IMR-90 (cell line): ENCODE measurements at regions not wholly inside any gene's neighbourhood (a gene's known extent, or its start where the extent isn't known, plus 50 kb on each side); places are given as distances from the start of the nearest gene placed in this dataset.

Source experiments
- ATAC-seq: fragments of 200-7000 bp; cut with Tn5 transposase; 2 replicates; pipeline ENCODE4 v1.9.1; 2020; ENCODE audit warnings: low read depth, mild to moderate bottlenecking, moderate library complexity
- BruUV-seq: library from RNA; stranded (reverse); fragments of 400-500 nt; replicated peaks from 2 replicates; lab custom pipeline; 2021; lab: Mats Ljungman, UMichigan
- CTCF ChIA-PET: fragments of 300-600 bp; formaldehyde crosslinking; extraction: SDS; loops from one replicate; lab custom pipeline; 2021; ENCODE audit warnings: antibody characterized with exemption; lab: Yijun Ruan, JAX
- POLR2A ChIA-PET: fragments of 300-600 bp; sonication (Branson Sonifier 250); formaldehyde crosslinking; loops from one replicate; lab custom pipeline; 2022; ENCODE audit warnings: antibody characterized with exemption; ENCODE audit not compliant: unreplicated experiment; lab: Charles Lee
- DNase-seq: peaks from one replicate; pipeline ENCODE4 v3.0.0; 2013
- H2AFZ ChIP-seq: replicated peaks from 2 replicates; pipeline ENCODE3; 2013; ENCODE audit warnings: low read length, mild to moderate bottlenecking; ENCODE audit not compliant: poor library complexity
- H2AK5ac ChIP-seq: 2 replicates; pipeline ENCODE4 v1.6.1; 2013; ENCODE audit warnings: low read depth, low read length, inconsistent platforms
- H2AK9ac ChIP-seq: replicated peaks from 2 replicates; pipeline ENCODE3; 2013; ENCODE audit warnings: mild to moderate bottlenecking, low read depth, low read length, moderate library complexity; ENCODE audit not compliant: poor library complexity
- H2BK120ac ChIP-seq: 2 replicates; pipeline ENCODE4 v1.6.1; 2013; ENCODE audit warnings: low read depth, low read length, inconsistent platforms
- H2BK15ac ChIP-seq: 3 replicates; pipeline ENCODE4 v1.6.1; 2013; ENCODE audit warnings: low read depth, low read length, inconsistent platforms
- H2BK20ac ChIP-seq: 2 replicates; pipeline ENCODE4 v1.6.1; 2013; ENCODE audit warnings: low read depth, mild to moderate bottlenecking, inconsistent platforms, low read length, moderate library complexity
- H2BK5ac ChIP-seq: 2 replicates; pipeline ENCODE4 v1.6.1; 2013; ENCODE audit warnings: mild to moderate bottlenecking, low read depth, low read length, inconsistent platforms; ENCODE audit not compliant: poor library complexity, severe bottlenecking
- H3K14ac ChIP-seq: replicated peaks from 2 replicates; pipeline ENCODE4 v1.6.1; 2013; ENCODE audit warnings: low read depth, low read length, inconsistent platforms
- H3K18ac ChIP-seq: 2 replicates; pipeline ENCODE4 v1.6.1; 2013; ENCODE audit warnings: low read depth, low read length, control low read depth
- H3K23ac ChIP-seq: 2 replicates; pipeline ENCODE4 v1.6.1; 2013; ENCODE audit warnings: low read depth, low read length, inconsistent platforms
- H3K27ac ChIP-seq: 2 replicates; pipeline ENCODE4 v1.5.1; 2013; ENCODE audit warnings: mild to moderate bottlenecking, control low read depth, low read length; ENCODE audit not compliant: insufficient read depth
- H3K27me3 ChIP-seq: 2 replicates; pipeline ENCODE4 v1.6.1; 2013; ENCODE audit warnings: low read length; ENCODE audit not compliant: control insufficient read depth, insufficient read depth
- H3K36me3 ChIP-seq: 2 replicates; pipeline ENCODE4 v1.6.1; 2013; ENCODE audit warnings: low read length, mixed read lengths; ENCODE audit not compliant: control insufficient read depth, insufficient read depth
- H3K4ac ChIP-seq: 2 replicates; pipeline ENCODE4 v1.6.1; 2013; ENCODE audit warnings: low read depth, low read length, inconsistent platforms
- H3K4me1 ChIP-seq: 2 replicates; pipeline ENCODE4 v1.6.1; 2013; ENCODE audit warnings: low read length, mixed read lengths; ENCODE audit not compliant: control insufficient read depth, insufficient read depth
- H3K4me2 ChIP-seq: 2 replicates; pipeline ENCODE4 v1.6.1; 2013; ENCODE audit warnings: low read depth, mild to moderate bottlenecking, control low read depth, low read length, moderate library complexity
- H3K4me3 ChIP-seq: 2 replicates; pipeline ENCODE4 v1.5.1; 2013; ENCODE audit warnings: low read depth, mild to moderate bottlenecking, control low read depth, low read length, moderate library complexity; ENCODE audit not compliant: insufficient read depth
- H3K56ac ChIP-seq: 2 replicates; pipeline ENCODE4 v1.6.1; 2013; ENCODE audit warnings: low read length, inconsistent platforms; ENCODE audit not compliant: insufficient read depth; ENCODE audit errors: extremely low read depth
- H3K79me1 ChIP-seq, 2 experiments: 2 replicates each; pipeline ENCODE4 v1.6.1; 2013; ENCODE audit warnings: low read length in 2 of 2, inconsistent platforms in 1 of 2, low read depth in 1 of 2
- H3K9ac ChIP-seq: 2 replicates; pipeline ENCODE4 v1.6.1; 2013; ENCODE audit warnings: low read depth, low read length, control low read depth
- H3K9me1 ChIP-seq: 2 replicates; pipeline ENCODE4 v1.6.1; 2013; ENCODE audit warnings: low read length, inconsistent platforms; ENCODE audit not compliant: insufficient read depth
- H3K9me3 ChIP-seq: 2 replicates; pipeline ENCODE4 v1.6.1; 2013; ENCODE audit warnings: low read length; ENCODE audit not compliant: control insufficient read depth, insufficient read depth
- H4K20me1 ChIP-seq: 2 replicates; pipeline ENCODE4 v1.6.1; 2013; ENCODE audit warnings: low read length, inconsistent platforms; ENCODE audit not compliant: insufficient read depth
- H4K5ac ChIP-seq: 2 replicates; pipeline ENCODE4 v1.6.1; 2013; ENCODE audit warnings: mild to moderate bottlenecking, low read depth, low read length, control low read depth
- H4K8ac ChIP-seq, 2 experiments: 2 replicates each; pipeline ENCODE4 v1.6.1; 2013; ENCODE audit warnings: low read depth in 2 of 2, low read length in 2 of 2, control low read depth in 1 of 2, inconsistent platforms in 1 of 2
- H4K91ac ChIP-seq: 2 replicates; pipeline ENCODE4 v1.6.1; 2013; ENCODE audit warnings: low read depth, low read length, inconsistent platforms; ENCODE audit not compliant: insufficient read depth
- CEBPB ChIP-seq: IDR thresholded peaks from 2 replicates; pipeline ENCODE4 v1.6.1; 2012; ENCODE audit warnings: low read depth, low read length, improper control_type of control experiment
- RCOR1 ChIP-seq: IDR thresholded peaks from 2 replicates; pipeline ENCODE4 v1.6.1; 2012; ENCODE audit warnings: mild to moderate bottlenecking, low read length, improper control_type of control experiment; ENCODE audit not compliant: insufficient replicate concordance
- WGBS, 2 experiments: methylation state at CpG; one replicate each; pipeline versions ENCODE4 v1.1.5 to v1.1.7; 2013; ENCODE audit warnings: missing lambda C conversion rate in 2 of 2; ENCODE audit not compliant: insufficient read length in 1 of 2; ENCODE audit errors: extremely low coverage in 2 of 2; 5-methylcytosine and 5-hydroxymethylcytosine counted together
- dilution Hi-C: fragments of 300-500 bp; cut with HindIII; formaldehyde crosslinking; loops from one replicate; pipeline ENCODE4 v1.14.3; 2018; ENCODE audit warnings: low sequenced_read_pairs; ENCODE audit not compliant: unreplicated experiment
- in situ Hi-C: fragments of 300-500 bp; cut with MboI; formaldehyde crosslinking; loops from 3 replicates; pipeline ENCODE4 v1.14.3; 2019; ENCODE audit warnings: low sequenced_read_pairs, inconsistent platforms, mixed read lengths
- intact Hi-C: fragments of 100-400 bp; cut with micrococcal nuclease; formaldehyde crosslinking; loops from 2 replicates; pipeline ENCODE4 v1.10.0; 2022

- H3K18ac ChIP-seq = no peak overlapping the region
- no peak overlapping the region for H2BK5ac ChIP-seq
- no peak overlapping the region for H3K23ac ChIP-seq
- no peak overlapping the region for H3K4ac ChIP-seq
- no peaks in the 10 kb centered on the region for H3K9me3 ChIP-seq
- H4K20me1 ChIP-seq = no peaks in the 10 kb centered on the region
- ChIA-PET POLR2A (no interaction called here), CTCF (interaction anchor here (0.9 kb wide), 1 partner anchor 10 kb away, joined by 4 read pairs; no protein-coding TSS in a partner anchor)
- in situ Hi-C loops (no loop called here), intact Hi-C loops (no loop called here), dilution Hi-C loops (no loop called here)
- no peak overlapping the region for H3K27ac ChIP-seq
- no peak overlapping the region for H3K4me3 ChIP-seq
- no peak overlapping the region for H4K5ac ChIP-seq
- no peak overlapping the region for H3K4me2 ChIP-seq
- no peak overlapping the region for H3K9ac ChIP-seq
- H3K4me1 ChIP-seq = no peaks in the 10 kb centered on the region
- BruUV-seq = no TSS peak
- no peaks in the 10 kb centered on the region for H3K79me1 ChIP-seq
- no peak overlapping the region for H4K8ac ChIP-seq
- no CpG with 5 or more reads among the region's 1 CpG for WGBS, 2 experiments
- H3K9me1 ChIP-seq = no peaks in the 10 kb centered on the region
- no peak overlapping the region for H2AK5ac ChIP-seq
- no peak overlapping the region for H2BK20ac ChIP-seq
- no peak overlapping the region for H2BK120ac ChIP-seq
- H2BK15ac ChIP-seq = no peak overlapping the region
- H3K27me3 ChIP-seq = no peaks in the 10 kb centered on the region; the same call in 1 of the 2 replicates
- no peak for TF ChIP-seq CEBPB
- no peak for TF ChIP-seq RCOR1
- DNase-seq (no peak), ATAC-seq (no peak)
- H2AK9ac ChIP-seq = no peak overlapping the region
- no peak overlapping the region for H3K14ac ChIP-seq
- no peak overlapping the region for H3K56ac ChIP-seq
- no peak overlapping the region for H4K91ac ChIP-seq
- no peaks in the 10 kb centered on the region for H3K36me3 ChIP-seq
- no peak overlapping the region for H2AFZ ChIP-seq
Observed at GRCh38 chr7:127478024-127478355, 85.5 kb upstream of the ZNF800 start.
